Heart right ventricle (tissue), 16 donors: ENCODE measurements at regions not wholly inside any gene's neighbourhood (a gene's known extent, or its start where the extent isn't known, plus 50 kb on each side); places are given as distances from the start of the nearest gene placed in this dataset.

Source experiments
- ATAC-seq, 8 donors: fragments of 200-7000 bp; cut with Tn5 transposase; one replicate each; pipeline ENCODE4 v1.9.1; 2020; ENCODE audit warnings: mild to moderate bottlenecking in 8 of 8, moderate library complexity in 8 of 8, moderate number of reproducible peaks in 1 of 8
- DNase-seq, 2 donors: peaks; one replicate each; pipeline ENCODE4 v3.0.0-alpha.2; 2020
- H3K27ac ChIP-seq, 10 donors: fragments of 200-600 bp; sonication (generic) in 2 of 10; one replicate each; pipeline versions ENCODE4 v1.5.0 to v1.8.0; 2020 to 2022; ENCODE audit warnings: mild to moderate bottlenecking in 3 of 10
- H3K27me3 ChIP-seq, 7 donors: fragments of 200-600 bp; one replicate each; pipeline ENCODE4 v1.8.0; 2021 to 2022; ENCODE audit warnings: mild to moderate bottlenecking in 2 of 7
- H3K36me3 ChIP-seq, 9 donors: fragments of 200-600 bp; sonication (generic) in 1 of 9; one replicate each; pipeline versions ENCODE4 v1.5.0 to v1.8.0; 2020 to 2022; ENCODE audit warnings: mild to moderate bottlenecking in 2 of 9
- H3K4me1 ChIP-seq, 9 donors: fragments of 200-600 bp; sonication (generic) in 1 of 9; one replicate each; pipeline versions ENCODE4 v1.5.0 to v1.8.0; 2020 to 2022; ENCODE audit warnings: mild to moderate bottlenecking in 4 of 9
- H3K4me3 ChIP-seq, 10 donors: fragments of 200-600 bp; sonication (generic) in 2 of 10; one replicate each; pipeline versions ENCODE4 v1.5.0 to v1.8.0; 2020 to 2022; ENCODE audit warnings: mild to moderate bottlenecking in 7 of 10, moderate library complexity in 2 of 10
- H3K9me3 ChIP-seq, 11 donors: fragments of 200-600 bp in 10 of 11; sonication (generic) in 2 of 11; one replicate each; pipeline versions ENCODE4 v1.5.0 to v1.8.0; 2013 to 2022; ENCODE audit warnings: mild to moderate bottlenecking in 2 of 11, control low read depth in 1 of 11, moderate library complexity in 1 of 11
- WGBS, 2 donors: extraction: QIAGEN DNeasy Blood & Tissue Kit; methylation state at CpG; one replicate each; pipeline ENCODE4 v1.1.7; 2013; ENCODE audit warnings: inconsistent platforms in 1 of 2; 5-methylcytosine and 5-hydroxymethylcytosine counted together
- intact Hi-C, 10 donors: fragments of 100-400 bp; cut with DNase I; formaldehyde crosslinking; loops; one replicate each; pipeline versions ENCODE4 v1.11.1 to v1.14.2; 2022
- TF ChIP-seq, protein P1 (sequence below), 9 donors: fragments of 200-600 bp; sonication (generic) in 2 of 9; IDR thresholded peaks; one replicate each; pipeline versions ENCODE4 v1.5.0 to v1.8.0; 2021 to 2022; ENCODE audit warnings: antibody characterized with exemption in 9 of 9, mild to moderate bottlenecking in 5 of 9, moderate library complexity in 1 of 9
- donor health status: Arrhythmogenic right ventricular cardiomyopathy.
- donor health status: ischemic (EF 13 %, LVEDD 7.1; RV severe dilation, severe dysfunction).
- donor health status: healthy with polysubstance abuse.
- donor health status: DM: no; HTN: yes; CAD: no.
- donor health status: DM: no; HTN: no; CAD: no.
- donor health status: ischemic (EF 25% LVEDD 6.9; RV normal size, moderate dysfunction).
- donor health status: ischemic (EF 25% LVEDD 5.7; RV mildly dilated, moderate dysfunction).
- donor health status: healthy.
- donor health status: DM: yes; HTN: yes; CAD: no.
- donor health status: Ischemic cardiomyopathy.
- donor health status: ischemic (EF 35%, LVEDD 5.7; RV mildly dilated, moderate dysfunction).
- donor health status: nonischemic (EF 11% LVEDD 7.7; RV severe dilation, severe dysfunction).
- donor health status: DM: yes; HTN: yes; CAD: no.
- donor health status: PGD.
- donor health status: ischemic (EF 29% LVEDD 5.4; RV normal size, mild dysfunction).
- donor health status: nonischemic (EF 23%, LVEDD 6.1; RV moderate dilation, normal function).

DNA sequence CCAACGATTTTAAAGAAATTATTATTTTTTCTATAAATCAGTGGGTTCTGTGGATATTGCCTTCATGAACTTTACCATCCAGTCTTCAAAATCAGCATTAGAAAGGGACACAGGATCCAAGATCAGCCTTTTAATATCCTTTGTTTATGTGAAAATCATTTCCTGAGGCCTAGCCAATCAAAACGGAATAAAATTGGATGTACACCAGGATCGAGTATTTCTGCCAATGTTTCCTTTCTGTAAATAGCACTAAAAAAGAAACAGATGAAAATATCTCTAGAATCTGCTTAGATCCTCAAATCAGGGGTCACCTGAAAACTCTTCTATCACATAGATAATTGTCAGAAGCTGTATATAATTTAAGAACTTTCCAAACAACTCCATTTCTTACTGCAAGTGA is 1598.5 kb downstream of the LRRC4C start:
- Histone ChIP-seq H3K27me3 (no peaks in the 10 kb centered on the region), H3K36me3 (no peaks in the 10 kb centered on the region), H3K4me1 (no peaks in the 10 kb centered on the region), H3K4me3 (no peak overlapping the region), H3K27ac (no peak overlapping the region), H3K9me3 (peaks cover 0 to 43% (median 15%) of the 10 kb centered on the region in 11 donors)
- 55 to 58% methylated on average over 3 of the region's 3 CpGs for WGBS, 2 donors
- ATAC-seq (no peak), DNase-seq (no peak)
- intact Hi-C loops = no loop called here
- TF ChIP-seq, protein P1, sequence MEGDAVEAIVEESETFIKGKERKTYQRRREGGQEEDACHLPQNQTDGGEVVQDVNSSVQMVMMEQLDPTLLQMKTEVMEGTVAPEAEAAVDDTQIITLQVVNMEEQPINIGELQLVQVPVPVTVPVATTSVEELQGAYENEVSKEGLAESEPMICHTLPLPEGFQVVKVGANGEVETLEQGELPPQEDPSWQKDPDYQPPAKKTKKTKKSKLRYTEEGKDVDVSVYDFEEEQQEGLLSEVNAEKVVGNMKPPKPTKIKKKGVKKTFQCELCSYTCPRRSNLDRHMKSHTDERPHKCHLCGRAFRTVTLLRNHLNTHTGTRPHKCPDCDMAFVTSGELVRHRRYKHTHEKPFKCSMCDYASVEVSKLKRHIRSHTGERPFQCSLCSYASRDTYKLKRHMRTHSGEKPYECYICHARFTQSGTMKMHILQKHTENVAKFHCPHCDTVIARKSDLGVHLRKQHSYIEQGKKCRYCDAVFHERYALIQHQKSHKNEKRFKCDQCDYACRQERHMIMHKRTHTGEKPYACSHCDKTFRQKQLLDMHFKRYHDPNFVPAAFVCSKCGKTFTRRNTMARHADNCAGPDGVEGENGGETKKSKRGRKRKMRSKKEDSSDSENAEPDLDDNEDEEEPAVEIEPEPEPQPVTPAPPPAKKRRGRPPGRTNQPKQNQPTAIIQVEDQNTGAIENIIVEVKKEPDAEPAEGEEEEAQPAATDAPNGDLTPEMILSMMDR (IDR thresholded peaks at IDR 0.05) = no peak

GRCh38 chr11:39817241-39817640 is 1642.2 kb downstream of the LRRC4C start:
- Histone ChIP-seq H3K27ac (no peak overlapping the region), H3K4me3 (no peak overlapping the region), H3K9me3 (peaks cover 0 to 63% (median 7%) of the 10 kb centered on the region in 11 donors), H3K36me3 (no peaks in the 10 kb centered on the region), H3K4me1 (no peaks in the 10 kb centered on the region), H3K27me3 (no peaks in the 10 kb centered on the region)
- intact Hi-C loops = no loop called here
- TF ChIP-seq, protein P1 (IDR thresholded peaks at IDR 0.05) = no peak
- DNase-seq = no peak
- no peak for ATAC-seq
- WGBS, 2 donors = 35 to 40% methylated on average over 2 of the region's 2 CpGs

DNA sequence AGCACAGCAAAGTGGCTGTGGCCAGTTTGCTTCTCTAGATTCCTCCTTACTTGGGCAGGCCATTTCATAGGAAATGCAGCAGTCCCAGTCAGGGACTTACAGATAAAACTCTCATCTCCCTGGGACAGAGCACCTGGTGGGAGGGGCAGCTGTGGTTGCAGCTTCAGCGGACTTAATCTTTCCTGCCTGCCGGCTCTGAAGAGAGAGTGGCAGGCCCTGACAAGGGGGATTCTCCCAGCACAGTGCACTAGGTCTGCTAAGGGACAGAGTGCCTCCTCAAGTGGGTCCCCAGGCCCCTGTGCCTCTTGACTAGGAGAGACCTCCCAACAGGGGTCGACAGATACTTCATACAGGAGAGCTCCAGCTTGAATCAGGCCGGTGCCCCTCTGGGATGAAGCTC is 1649.1 kb downstream of the LRRC4C start:
- TF ChIP-seq, protein P1 (IDR thresholded peaks at IDR 0.05) = no peak
- no peaks in the 10 kb centered on the region for H3K4me1 ChIP-seq
- intact Hi-C loops = no loop called here
- ATAC-seq (no peak), DNase-seq (no peak)
- H3K27me3 ChIP-seq = no peaks in the 10 kb centered on the region
- no peak overlapping the region for H3K4me3 ChIP-seq
- WGBS, 2 donors = 31 to 35% methylated on average over 4 of the region's 4 CpGs
- no peaks in the 10 kb centered on the region for H3K36me3 ChIP-seq
- H3K9me3 ChIP-seq = peaks cover 0 to 53% (median 9%) of the 10 kb centered on the region in 11 donors
- H3K27ac ChIP-seq = no peak overlapping the region

GRCh38 chr11:39809833-39810232 is 1649.6 kb downstream of the LRRC4C start:
- DNase-seq (no peak), ATAC-seq (no peak)
- intact Hi-C loops = no loop called here
- peaks cover 0 to 48% (median 9%) of the 10 kb centered on the region in 11 donors for H3K9me3 ChIP-seq
- no peaks in the 10 kb centered on the region for H3K4me1 ChIP-seq
- H3K27me3 ChIP-seq = no peaks in the 10 kb centered on the region
- no peak overlapping the region for H3K27ac ChIP-seq
- no peaks in the 10 kb centered on the region for H3K36me3 ChIP-seq
- H3K4me3 ChIP-seq = no peak overlapping the region
- TF ChIP-seq, protein P1 (IDR thresholded peaks at IDR 0.05) = no peak
- 71 to 79% methylated on average over 1 of the region's 1 CpG for WGBS, 2 donors
